NCI-H2029 (cell line): ENCODE measurements at regions not wholly inside any gene's neighbourhood (a gene's known extent, or its start where the extent isn't known, plus 50 kb on each side); places are given as distances from the start of the nearest gene placed in this dataset.
"Not testable (repeated sequence)": the region's sequence is repeated elsewhere in the genome, so short reads cannot be mapped to it uniquely, and the experiment has no call there.

ENCODE experiments used
- DNase-seq: peaks from one replicate; lab custom pipeline; 2025; lab: John Stamatoyannopoulos, UW

DNA sequence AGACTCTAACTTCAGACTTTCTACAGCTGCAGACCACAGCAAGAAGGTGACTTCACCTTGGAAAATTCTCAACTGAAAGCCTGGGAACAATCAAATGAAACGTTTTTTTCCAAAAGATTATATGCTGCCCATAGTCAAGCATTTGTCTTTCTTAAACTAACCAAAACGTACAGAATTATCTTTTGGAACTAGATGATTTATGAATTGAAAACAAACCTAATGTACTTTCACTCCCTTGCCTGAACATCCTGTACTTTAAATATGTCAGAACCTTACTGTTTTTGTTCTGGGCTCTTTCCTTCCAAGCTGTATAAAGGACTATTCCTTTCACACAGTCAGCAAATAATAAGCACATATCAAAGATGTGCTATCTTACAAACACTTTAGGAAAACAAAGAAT is 62.4 kb upstream of the TNFAIP3 start:
- no peak for DNase-seq

DNA sequence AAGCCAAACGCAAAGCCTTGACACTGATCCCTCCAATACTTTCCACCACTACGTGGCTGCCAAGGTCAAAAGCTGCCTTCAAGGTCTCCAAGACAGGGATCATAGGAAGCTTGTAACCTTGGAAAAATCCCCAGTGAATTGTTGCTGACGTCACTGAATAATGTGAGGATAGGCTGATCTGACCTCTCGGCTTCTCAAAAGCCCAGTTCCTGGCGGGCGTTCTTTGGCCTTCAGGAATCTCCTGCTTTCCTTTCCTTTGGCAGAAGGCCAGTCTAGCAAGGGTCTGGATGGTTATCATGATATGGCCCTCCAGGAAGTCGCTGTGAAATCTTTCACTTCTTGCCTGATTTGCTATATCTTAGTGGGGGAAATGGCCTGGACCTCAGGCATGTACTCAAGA is 61.4 kb upstream of the TNFAIP3 start:
- no peak for DNase-seq

- DNase-seq = no peak
Observed at GRCh38 chr6:137806914-137807682, 60.0 kb upstream of the TNFAIP3 start.

DNA sequence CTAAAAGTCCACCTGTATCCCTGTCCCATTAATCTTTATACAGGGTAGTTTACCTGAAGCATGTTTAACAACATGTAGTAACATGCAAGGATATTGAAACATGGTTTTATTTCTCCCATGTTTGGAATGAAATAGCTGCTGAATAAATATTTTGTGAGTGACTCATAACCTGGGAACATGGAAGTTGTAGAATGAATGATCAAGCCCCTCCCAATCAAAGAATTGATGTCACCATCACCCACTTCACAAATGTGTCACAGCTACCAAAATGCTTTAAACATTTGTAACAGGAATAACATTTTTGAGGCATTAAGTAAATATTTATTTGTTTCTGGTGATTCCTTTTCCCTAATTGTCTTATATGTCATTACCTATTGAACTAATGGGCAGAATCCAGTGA is 58.9 kb upstream of the TNFAIP3 start:
- DNase-seq = no peak

GRCh38 chr6:137808836-137809315 is 58.2 kb upstream of the TNFAIP3 start:
- no peak for DNase-seq

- not testable (repeated sequence) for DNase-seq
Observed at GRCh38 chr6:137809895-137810553, 57.0 kb upstream of the TNFAIP3 start.

- DNase-seq = no peak
Observed at GRCh38 chr6:137810554-137811120, 56.4 kb upstream of the TNFAIP3 start.

- DNase-seq = no peak
Observed at GRCh38 chr6:137811121-137811915, 55.7 kb upstream of the TNFAIP3 start.

- DNase-seq = no peak
Observed at GRCh38 chr6:137811916-137812553, 55.0 kb upstream of the TNFAIP3 start.

- DNase-seq = no peak
Observed at GRCh38 chr6:137813308-137813970, 53.6 kb upstream of the TNFAIP3 start.

DNA sequence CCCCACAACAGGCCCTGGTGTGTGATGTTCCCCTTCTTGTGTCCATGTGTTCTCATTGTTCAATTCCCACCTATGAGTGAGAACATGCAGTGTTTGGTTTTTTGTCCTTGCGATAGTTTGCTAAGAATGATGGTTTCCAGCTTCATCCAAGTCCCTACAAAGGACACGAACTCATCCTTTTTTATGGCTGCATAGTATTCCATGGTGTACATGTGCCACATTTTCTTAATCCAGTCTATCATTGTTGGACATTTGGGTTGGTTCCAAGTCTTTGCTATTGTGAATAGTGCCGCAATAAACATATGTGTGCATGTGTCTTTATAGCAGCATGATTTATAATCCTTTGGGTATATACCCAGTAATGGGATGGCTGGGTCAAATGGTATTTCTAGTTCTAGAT is 53.0 kb upstream of the TNFAIP3 start:
- not testable (repeated sequence) for DNase-seq

DNA sequence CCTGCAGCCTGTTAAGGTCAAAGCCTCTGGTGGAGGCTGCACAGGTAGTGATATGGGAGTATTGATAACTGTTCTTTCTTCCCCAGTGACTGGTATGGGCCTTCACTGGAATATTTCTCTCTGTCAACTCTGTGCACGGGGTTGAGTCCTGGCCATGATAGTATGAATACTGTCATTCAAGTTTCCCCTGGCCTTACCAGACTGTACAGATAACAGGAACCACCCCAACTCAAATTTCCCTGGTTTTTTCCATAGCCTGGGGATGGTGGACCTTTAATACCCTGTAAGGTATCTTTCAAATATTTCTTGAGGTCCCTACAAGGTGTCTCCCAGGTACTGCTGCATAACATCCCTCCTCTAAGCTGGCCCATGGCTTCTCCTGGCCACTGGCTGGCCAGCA is 51.4 kb upstream of the TNFAIP3 start:
- DNase-seq = no peak

DNA sequence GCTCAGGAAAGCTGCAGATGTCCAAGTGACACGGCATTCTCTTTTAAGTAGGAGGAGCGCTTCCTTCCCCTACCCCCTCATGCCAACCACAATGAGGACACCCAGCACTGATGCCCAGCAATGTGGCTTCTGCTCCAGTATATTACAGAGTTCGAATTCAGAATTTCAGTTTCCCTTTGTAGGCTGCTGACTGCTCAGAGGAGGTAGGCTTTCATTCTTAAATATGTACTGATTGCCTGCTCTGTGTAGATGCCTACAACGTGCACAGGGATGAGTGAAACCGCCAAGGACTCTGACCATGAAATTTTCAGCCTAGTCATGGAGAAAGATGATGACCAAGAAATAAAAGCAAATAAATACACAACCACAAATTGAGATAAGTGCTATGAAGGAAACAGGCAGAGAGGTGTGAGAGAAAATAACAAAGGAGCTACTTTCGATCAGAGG is 50.9 kb upstream of the TNFAIP3 start:
- no peak for DNase-seq

DNA sequence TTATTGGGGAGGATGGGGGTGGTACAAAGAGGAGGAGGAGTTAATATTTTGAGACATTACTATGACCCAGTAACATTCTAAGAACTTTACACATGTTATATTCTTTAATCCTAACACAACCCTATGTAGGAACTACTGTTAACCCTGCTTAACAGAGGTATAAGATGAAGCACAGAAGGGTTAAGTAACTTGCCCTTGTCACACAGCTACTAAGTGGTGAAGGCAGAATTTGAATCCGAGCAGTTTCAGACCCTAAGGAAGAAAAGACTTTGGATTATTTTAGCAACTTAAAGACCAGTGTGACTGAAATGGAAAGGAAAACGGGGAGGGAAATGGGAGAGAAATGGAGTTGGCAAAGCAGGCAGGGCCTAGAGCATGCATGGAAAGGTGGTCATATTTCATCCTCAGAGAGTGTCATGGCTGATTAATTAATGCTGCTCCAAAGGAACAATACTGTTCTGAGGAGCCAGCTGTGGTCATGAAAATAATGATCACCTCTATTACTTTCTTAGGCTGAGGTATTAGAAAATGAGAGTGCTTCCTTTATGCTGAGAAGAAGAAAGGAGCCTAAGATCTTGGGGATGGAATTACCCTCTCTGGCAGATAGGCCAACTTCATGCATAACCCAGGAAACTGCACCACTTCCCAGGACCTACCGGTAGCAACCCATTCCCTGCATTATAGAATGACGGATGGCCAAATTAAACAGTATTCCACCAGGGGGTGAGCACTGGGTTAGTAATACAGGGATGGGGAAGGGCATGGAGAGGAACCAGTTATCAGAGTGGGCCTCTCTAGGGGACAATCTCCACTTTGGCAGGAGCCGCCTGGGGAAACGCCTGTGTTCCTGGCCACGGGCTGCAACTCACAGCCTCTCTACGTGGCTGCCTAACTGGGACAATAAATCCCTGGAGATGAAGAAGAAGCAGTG is 50.1 kb upstream of the TNFAIP3 start:
- no peak for DNase-seq
